Stomach (tissue), 8 donors: ENCODE measurements at regions not wholly inside any gene's neighbourhood (a gene's known extent, or its start where the extent isn't known, plus 50 kb on each side); places are given as distances from the start of the nearest gene placed in this dataset.

Experiments
- DNase-seq, 2 donors: peaks; one replicate each; pipeline versions ENCODE4 v3.0.0 to v3.0.0-alpha.2; 2013 to 2019
- H3K27ac ChIP-seq, 5 donors: fragments of 200-600 bp in 4 of 5; sonication (generic) in 4 of 5; one replicate each; pipeline ENCODE4 v1.5.1; 2013 to 2019; ENCODE audit warnings: mild to moderate bottlenecking in 1 of 5, moderate library complexity in 1 of 5
- H3K27me3 ChIP-seq, 3 donors: fragments of 200-600 bp; sonication (generic); one replicate each; pipeline ENCODE4 v1.5.1; 2017 to 2019; ENCODE audit warnings: mixed run types in 1 of 3
- H3K36me3 ChIP-seq, 4 donors: fragments of 200-600 bp; sonication (generic); 1 replicate in 3 of 4; 2 replicates in 1 of 4; pipeline ENCODE4 v1.5.1; 2016 to 2019
- H3K4me1 ChIP-seq, 4 donors: fragments of 200-600 bp; sonication (generic); one replicate each; pipeline ENCODE4 v1.5.1; 2016 to 2019
- H3K4me3 ChIP-seq, 4 donors: fragments of 200-600 bp; sonication (generic) in 3 of 4; one replicate each; pipeline ENCODE4 v1.5.1; 2016 to 2019; ENCODE audit warnings: mild to moderate bottlenecking in 1 of 4
- H3K9me3 ChIP-seq, 4 donors: fragments of 200-600 bp; sonication (generic); one replicate each; pipeline ENCODE4 v1.5.1; 2016 to 2019
- EP300 ChIP-seq: sonication (generic); formaldehyde crosslinking; IDR thresholded peaks from one replicate; pipeline ENCODE4 v1.6.1; 2017; ENCODE audit warnings: antibody characterized with exemption
- POLR2A ChIP-seq, 4 donors: fragments of 450-650 bp; IDR thresholded peaks; one replicate each; pipeline ENCODE4 v1.6.1; 2016; ENCODE audit warnings: antibody characterized with exemption in 4 of 4, control low read depth in 2 of 4, mild to moderate bottlenecking in 1 of 4, moderate library complexity in 1 of 4
- POLR2AphosphoS5 ChIP-seq, 3 donors: sonication (generic); formaldehyde crosslinking; IDR thresholded peaks; one replicate each; pipeline ENCODE4 v1.6.1; 2016; ENCODE audit warnings: antibody characterized with exemption in 3 of 3
- WGBS, 5 donors: extraction: QIAGEN DNeasy Blood & Tissue Kit in 3 of 5; methylation state at CpG; one replicate each; pipeline versions ENCODE4 v1.1.5 to v1.1.7; 2013 to 2018; 5-methylcytosine and 5-hydroxymethylcytosine counted together
- intact Hi-C: fragments of 100-400 bp; cut with DNase I; formaldehyde crosslinking; loops from one replicate; pipeline ENCODE4 v1.15.1; 2023; ENCODE audit warnings: low total_unique reads
- TF ChIP-seq, protein P1 (sequence below), 7 experiments: fragments of 450-650 bp in 4 of 7; fragments of 200-600 bp in 3 of 7; sonication (generic) in 3 of 7; IDR thresholded peaks; one replicate each; pipeline ENCODE4 v1.5.1; 2016 to 2019; ENCODE audit warnings: antibody characterized with exemption in 7 of 7, control low read depth in 2 of 7, mild to moderate bottlenecking in 1 of 7
- donor health status: healthy with polysubstance abuse.
- donor health status: Bipolar disorder and iron deficiency.
- donor health status: healthy.

DNA sequence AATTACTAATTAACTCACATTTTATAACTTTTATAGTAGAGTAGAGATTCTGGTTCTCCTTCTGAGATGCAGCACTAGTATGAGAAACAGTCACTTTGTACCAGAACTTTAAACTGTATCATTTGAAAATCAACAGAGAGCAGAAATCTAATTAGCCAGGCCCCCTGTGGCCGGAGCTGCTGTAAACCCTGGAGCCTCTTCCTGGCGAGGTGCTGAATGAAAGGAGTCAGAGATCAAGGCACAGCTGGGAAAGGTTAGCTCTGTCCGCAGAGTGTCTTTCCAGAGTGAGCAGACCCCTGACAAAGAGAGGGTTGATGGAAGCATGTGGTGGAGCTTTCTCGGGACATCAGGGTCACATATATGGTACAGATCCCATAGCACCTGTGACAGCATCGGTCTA, 703.8 kb downstream of the RFPL4B start:
- Histone ChIP-seq H3K4me1 (no peaks in the 10 kb centered on the region), H3K4me3 (no peak overlapping the region), H3K9me3 (no peaks in the 10 kb centered on the region), H3K27me3 (no peaks in the 10 kb centered on the region), H3K27ac (no peak overlapping the region), H3K36me3 (no peaks in the 10 kb centered on the region)
- intact Hi-C loops = no loop called here
- peak in 1 of 2 donors; percentile 27 for DNase-seq
- 74 to 85% (median 78%) methylated on average over 5 of the region's 5 CpGs for WGBS, 5 donors
- TF ChIP-seq EP300 (no peak), POLR2A (IDR thresholded peaks at IDR 0.05) (no peak), POLR2AphosphoS5 (IDR thresholded peaks at IDR 0.05) (no peak)
- TF ChIP-seq, protein P1, sequence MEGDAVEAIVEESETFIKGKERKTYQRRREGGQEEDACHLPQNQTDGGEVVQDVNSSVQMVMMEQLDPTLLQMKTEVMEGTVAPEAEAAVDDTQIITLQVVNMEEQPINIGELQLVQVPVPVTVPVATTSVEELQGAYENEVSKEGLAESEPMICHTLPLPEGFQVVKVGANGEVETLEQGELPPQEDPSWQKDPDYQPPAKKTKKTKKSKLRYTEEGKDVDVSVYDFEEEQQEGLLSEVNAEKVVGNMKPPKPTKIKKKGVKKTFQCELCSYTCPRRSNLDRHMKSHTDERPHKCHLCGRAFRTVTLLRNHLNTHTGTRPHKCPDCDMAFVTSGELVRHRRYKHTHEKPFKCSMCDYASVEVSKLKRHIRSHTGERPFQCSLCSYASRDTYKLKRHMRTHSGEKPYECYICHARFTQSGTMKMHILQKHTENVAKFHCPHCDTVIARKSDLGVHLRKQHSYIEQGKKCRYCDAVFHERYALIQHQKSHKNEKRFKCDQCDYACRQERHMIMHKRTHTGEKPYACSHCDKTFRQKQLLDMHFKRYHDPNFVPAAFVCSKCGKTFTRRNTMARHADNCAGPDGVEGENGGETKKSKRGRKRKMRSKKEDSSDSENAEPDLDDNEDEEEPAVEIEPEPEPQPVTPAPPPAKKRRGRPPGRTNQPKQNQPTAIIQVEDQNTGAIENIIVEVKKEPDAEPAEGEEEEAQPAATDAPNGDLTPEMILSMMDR (IDR thresholded peaks at IDR 0.05) = no peak

DNA sequence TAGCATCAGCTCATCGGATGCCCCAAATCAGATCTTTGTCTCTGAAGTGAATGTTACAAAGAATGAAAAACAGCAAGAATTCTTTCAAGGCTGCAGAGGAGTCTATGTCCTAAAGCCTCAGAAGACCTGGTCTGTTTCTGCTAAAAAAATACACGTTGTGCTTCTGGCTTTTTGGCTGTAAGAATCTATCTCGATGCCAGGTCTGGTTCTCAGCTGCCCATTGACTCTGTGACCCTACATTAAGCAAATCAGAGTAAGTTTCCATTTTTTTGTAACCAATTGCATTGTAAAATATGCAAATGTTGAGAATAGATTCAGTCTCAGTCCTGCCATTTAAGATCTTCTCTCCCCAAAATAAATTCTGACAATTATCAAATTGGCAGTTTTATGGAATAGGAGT, 705.4 kb downstream of the RFPL4B start:
- TF ChIP-seq POLR2A (IDR thresholded peaks at IDR 0.05) (no peak), POLR2AphosphoS5 (IDR thresholded peaks at IDR 0.05) (no peak), EP300 (no peak)
- TF ChIP-seq, protein P1 (IDR thresholded peaks at IDR 0.05) = no peak
- H3K9me3 ChIP-seq = no peaks in the 10 kb centered on the region
- intact Hi-C loops = no loop called here
- no peaks in the 10 kb centered on the region for H3K27me3 ChIP-seq
- no peaks in the 10 kb centered on the region for H3K36me3 ChIP-seq
- no peak for DNase-seq
- H3K4me3 ChIP-seq = no peak overlapping the region
- no peak overlapping the region for H3K27ac ChIP-seq
- WGBS, 5 donors = 83 to 90% (median 86%) methylated on average over 3 of the region's 3 CpGs
- no peaks in the 10 kb centered on the region for H3K4me1 ChIP-seq

DNA sequence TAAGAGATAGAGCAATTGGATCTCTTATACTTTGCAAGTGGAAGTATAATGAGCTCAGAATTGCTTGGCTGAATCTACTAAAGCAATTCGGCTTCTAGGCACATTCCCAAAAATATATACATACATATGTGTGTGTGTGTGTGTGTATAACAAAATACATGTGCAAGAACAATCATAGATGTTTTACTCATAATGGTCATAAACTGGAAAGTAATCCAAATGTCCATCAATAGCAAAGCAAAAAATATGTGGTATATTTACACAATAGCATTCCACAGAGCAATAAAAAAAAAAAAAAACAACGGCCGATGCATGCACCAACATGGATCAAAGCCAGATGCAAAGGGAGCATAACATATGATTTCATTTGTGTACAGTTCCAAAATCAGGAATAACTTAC, 707.9 kb downstream of the RFPL4B start:
- H3K27ac ChIP-seq = no peak overlapping the region
- no peaks in the 10 kb centered on the region for H3K27me3 ChIP-seq
- H3K4me3 ChIP-seq = no peak overlapping the region
- DNase-seq = peak in 1 of 2 donors; percentile 52
- intact Hi-C loops = no loop called here
- WGBS, 5 donors = 61 to 71% (median 63%) methylated on average over 3 of the region's 3 CpGs
- H3K9me3 ChIP-seq = no peaks in the 10 kb centered on the region
- H3K36me3 ChIP-seq = no peaks in the 10 kb centered on the region
- no peaks in the 10 kb centered on the region for H3K4me1 ChIP-seq
- TF ChIP-seq EP300 = no peak

DNA sequence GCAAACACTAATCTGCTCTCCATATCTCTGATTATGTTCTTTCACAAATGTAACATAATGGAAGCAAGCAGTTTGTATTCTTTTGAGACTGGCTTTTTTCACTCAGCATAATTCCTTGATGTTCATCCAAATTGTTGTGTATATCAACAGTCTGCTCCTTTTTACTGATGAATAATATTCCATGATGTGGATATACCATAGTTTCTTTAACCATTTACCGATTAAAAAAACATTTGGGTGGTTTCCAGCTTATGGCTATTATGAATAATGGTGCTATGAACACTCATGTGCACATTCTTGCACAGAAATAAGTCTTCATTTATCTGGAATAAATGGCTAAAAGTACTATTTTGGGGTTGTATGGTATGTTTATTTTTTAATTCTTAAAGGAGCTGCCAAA, 708.9 kb downstream of the RFPL4B start:
- Histone ChIP-seq H3K36me3 (no peaks in the 10 kb centered on the region), H3K4me1 (no peaks in the 10 kb centered on the region), H3K27me3 (no peaks in the 10 kb centered on the region), H3K9me3 (no peaks in the 10 kb centered on the region), H3K27ac (no peak overlapping the region), H3K4me3 (no peak overlapping the region)
- intact Hi-C loops = no loop called here
- DNase-seq = no peak
- 0 to 35% (median 0%) methylated on average over 1 of the region's 1 CpG for WGBS, 5 donors
- TF ChIP-seq POLR2A (IDR thresholded peaks at IDR 0.05) (no peak), POLR2AphosphoS5 (IDR thresholded peaks at IDR 0.05) (no peak), EP300 (no peak)
- TF ChIP-seq, protein P1 (IDR thresholded peaks at IDR 0.05) = no peak

DNA sequence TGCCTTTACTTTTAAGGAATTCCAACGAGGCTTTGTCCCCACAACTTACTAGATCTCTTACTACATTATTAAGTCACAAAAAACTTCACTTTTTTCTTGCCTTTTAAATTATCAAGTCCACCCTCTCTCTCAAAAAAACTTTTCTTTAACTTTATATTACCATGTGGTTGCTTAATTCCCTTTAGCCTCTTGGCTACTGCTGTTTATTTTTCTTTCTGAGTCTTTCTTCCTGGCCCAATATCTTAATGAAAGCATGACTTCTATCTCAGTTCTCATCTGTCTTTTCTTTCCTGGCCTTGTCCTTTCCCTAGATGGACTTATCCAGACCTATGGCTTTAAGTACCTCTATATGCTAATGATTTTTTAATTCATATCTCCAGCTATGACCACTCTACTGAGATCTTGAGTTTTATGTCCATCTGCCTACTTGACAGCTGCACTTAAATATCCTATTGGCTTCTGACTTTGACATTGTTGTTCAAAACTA, 710.5 kb downstream of the RFPL4B start:
- Histone ChIP-seq H3K36me3 (no peaks in the 10 kb centered on the region), H3K27ac (no peak overlapping the region), H3K9me3 (no peaks in the 10 kb centered on the region), H3K27me3 (no peaks in the 10 kb centered on the region), H3K4me1 (no peaks in the 10 kb centered on the region), H3K4me3 (no peak overlapping the region)
- intact Hi-C loops = no loop called here
- 33 to 69% (median 60%) methylated on average over 1 of the region's 1 CpG for WGBS, 5 donors
- no peak for DNase-seq
- TF ChIP-seq POLR2A (IDR thresholded peaks at IDR 0.05) (no peak), POLR2AphosphoS5 (IDR thresholded peaks at IDR 0.05) (no peak), EP300 (no peak)
- TF ChIP-seq, protein P1 (IDR thresholded peaks at IDR 0.05) = no peak
